SH-SY5Y (cell line): ENCODE measurements at regions not wholly inside any gene's neighbourhood (a gene's known extent, or its start where the extent isn't known, plus 50 kb on each side); places are given as distances from the start of the nearest gene placed in this dataset.

Experiments
- GATA2 ChIP-seq: IDR thresholded peaks from 2 replicates; pipeline ENCODE4 v1.6.1; 2011; ENCODE audit warnings: mild to moderate bottlenecking, low read depth, low read length
- GATA3 ChIP-seq: IDR thresholded peaks from 2 replicates; pipeline ENCODE4 v1.6.1; 2011; ENCODE audit warnings: low read depth, mild to moderate bottlenecking, low read length, moderate library complexity

GRCh38 chr2:145106293-145106692 lies 586.4 kb upstream of the ZEB2 start:
- TF ChIP-seq GATA3 (no peak), GATA2 (no peak)
